Ovary (tissue), 3 donors: ENCODE measurements at regions not wholly inside any gene's neighbourhood (a gene's known extent, or its start where the extent isn't known, plus 50 kb on each side); places are given as distances from the start of the nearest gene placed in this dataset.

ENCODE experiments used
- CTCF ChIP-seq, 3 donors: fragments of 450-650 bp in 2 of 3; fragments of 200-600 bp in 1 of 3; IDR thresholded peaks; one replicate each; pipeline versions ENCODE4 v1.5.1 to v1.8.0; 2016 to 2022; ENCODE audit warnings: antibody characterized with exemption in 3 of 3, mild to moderate bottlenecking in 1 of 3
- EP300 ChIP-seq: sonication (generic); formaldehyde crosslinking; IDR thresholded peaks from one replicate; pipeline ENCODE4 v1.6.1; 2017; ENCODE audit warnings: antibody characterized with exemption
- POLR2A ChIP-seq: fragments of 450-650 bp; IDR thresholded peaks from one replicate; pipeline ENCODE4 v1.6.1; 2017; ENCODE audit warnings: antibody characterized with exemption, mild to moderate bottlenecking, moderate library complexity
- donor health status: DM: no; HTN: no; CAD: no.

DNA sequence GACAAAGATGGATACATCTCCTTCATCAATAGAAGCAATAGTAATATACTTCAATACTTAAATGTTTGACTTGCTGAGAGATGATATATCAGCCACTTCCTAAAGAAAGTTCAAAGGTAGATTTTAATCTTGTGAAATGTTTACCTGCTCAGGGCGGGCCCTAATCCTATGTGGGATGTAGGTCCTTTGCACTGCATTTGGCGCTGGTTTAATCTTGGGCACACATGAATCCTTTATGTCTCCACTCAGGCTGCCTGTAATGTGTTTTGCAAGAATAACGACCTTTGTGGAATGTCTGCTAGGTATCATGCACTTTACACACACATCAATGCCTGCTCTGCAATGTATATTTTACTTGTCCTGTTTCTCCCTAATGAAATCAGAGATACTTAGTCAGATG lies 368.7 kb downstream of the GBA3 start:
- TF ChIP-seq CTCF (IDR thresholded peaks at IDR 0.05) (no peak), POLR2A (no peak), EP300 (no peak)
